KMS-11 (cell line): ENCODE measurements at regions not wholly inside any gene's neighbourhood (a gene's known extent, or its start where the extent isn't known, plus 50 kb on each side); places are given as distances from the start of the nearest gene placed in this dataset.

ENCODE experiments used
- H2AFZ ChIP-seq: fragments of 200-600 bp; sonication (generic); 2 replicates; pipeline ENCODE4 v1.6.1; 2016; ENCODE audit warnings: antibody characterized with exemption, mixed run types, low read depth
- H3K27ac ChIP-seq: fragments of 200-600 bp; sonication (generic); 2 replicates; pipeline ENCODE4 v1.6.1; 2016; ENCODE audit warnings: mild to moderate bottlenecking, mixed run types
- H3K27me3 ChIP-seq: fragments of 200-600 bp; sonication (generic); 2 replicates; pipeline ENCODE4 v1.6.1; 2017; ENCODE audit warnings: mild to moderate bottlenecking, low read depth, mixed run types, moderate library complexity; ENCODE audit not compliant: insufficient read depth
- H3K36me3 ChIP-seq: fragments of 200-600 bp; sonication (generic); 2 replicates; pipeline ENCODE4 v1.6.1; 2017; ENCODE audit warnings: mild to moderate bottlenecking, mixed run types; ENCODE audit not compliant: insufficient read depth
- H3K4me1 ChIP-seq: fragments of 200-600 bp; sonication (generic); 2 replicates; pipeline ENCODE4 v1.6.1; 2016; ENCODE audit warnings: mild to moderate bottlenecking, low read depth, mixed run types; ENCODE audit not compliant: poor library complexity, severe bottlenecking
- H3K4me2 ChIP-seq: fragments of 200-600 bp; sonication (generic); 2 replicates; pipeline ENCODE4 v1.7.0; 2016; ENCODE audit warnings: mild to moderate bottlenecking, mixed run types
- H3K4me3 ChIP-seq: fragments of 200-600 bp; sonication (generic); IDR thresholded peaks from 2 replicates; pipeline ENCODE4 v1.6.1; 2017; ENCODE audit warnings: low read depth, low read length, mixed read lengths; ENCODE audit not compliant: insufficient read depth
- H3K79me2 ChIP-seq: fragments of 200-600 bp; sonication (generic); 2 replicates; pipeline ENCODE4 v1.6.1; 2016; ENCODE audit warnings: low read depth, mixed run types; ENCODE audit not compliant: insufficient read depth
- H3K9ac ChIP-seq: fragments of 200-600 bp; sonication (generic); 2 replicates; pipeline ENCODE4 v1.6.1; 2016; ENCODE audit warnings: mild to moderate bottlenecking, mixed run types
- H4K20me1 ChIP-seq: fragments of 200-600 bp; sonication (generic); 2 replicates; pipeline ENCODE4 v1.6.1; 2016; ENCODE audit warnings: mild to moderate bottlenecking, mixed run types; ENCODE audit not compliant: insufficient read depth
- CTCF ChIP-seq: fragments of 200-600 bp; sonication (generic); conservative IDR thresholded peaks from 2 replicates; pipeline ENCODE4 v1.6.1; 2017; ENCODE audit warnings: low read depth, mild to moderate bottlenecking, antibody characterized with exemption, low read length, moderate library complexity, mixed read lengths

GRCh38 chr5:142259758-142260157 lies 65.1 kb downstream of the SPRY4 start:
- no peak overlapping the region for H3K9ac ChIP-seq
- no peak for TF ChIP-seq CTCF
- no peak overlapping the region for H3K4me3 ChIP-seq
- no peak overlapping the region for H2AFZ ChIP-seq
- no peaks in the 10 kb centered on the region for H3K27me3 ChIP-seq
- H3K36me3 ChIP-seq, result no peaks in the 10 kb centered on the region
- no peaks in the 10 kb centered on the region for H3K4me1 ChIP-seq
- H3K27ac ChIP-seq, result no peak overlapping the region
- H4K20me1 ChIP-seq, result no peaks in the 10 kb centered on the region
- H3K79me2 ChIP-seq, result no peaks in the 10 kb centered on the region
- no peak overlapping the region for H3K4me2 ChIP-seq

DNA sequence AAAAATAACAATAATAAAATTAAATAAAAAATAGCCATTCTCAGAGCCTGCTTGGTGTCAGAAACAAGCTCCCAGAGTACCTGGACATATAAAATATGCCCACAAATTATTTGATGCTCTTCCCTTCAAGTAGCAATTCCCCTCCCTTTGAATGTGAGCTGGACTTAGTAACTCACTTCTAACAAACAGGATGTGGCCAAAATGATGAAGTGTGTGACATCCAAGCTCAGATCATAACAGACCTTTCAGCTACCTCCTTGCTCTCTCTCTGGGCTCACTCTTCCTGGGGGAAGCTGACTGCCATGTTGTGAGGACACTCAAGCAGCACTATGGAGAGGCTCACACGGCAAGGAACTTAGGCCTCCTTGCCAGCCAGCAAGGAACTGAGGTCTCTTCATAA lies 69.0 kb downstream of the SPRY4 start:
- Histone ChIP-seq H3K4me2 (no peak overlapping the region), H3K27ac (no peak overlapping the region), H3K36me3 (no peaks in the 10 kb centered on the region), H3K4me1 (no peaks in the 10 kb centered on the region), H3K4me3 (no peak overlapping the region), H2AFZ (no peak overlapping the region), H4K20me1 (no peaks in the 10 kb centered on the region), H3K27me3 (no peaks in the 10 kb centered on the region), H3K9ac (no peak overlapping the region), H3K79me2 (no peaks in the 10 kb centered on the region)
- TF ChIP-seq CTCF, result no peak

DNA sequence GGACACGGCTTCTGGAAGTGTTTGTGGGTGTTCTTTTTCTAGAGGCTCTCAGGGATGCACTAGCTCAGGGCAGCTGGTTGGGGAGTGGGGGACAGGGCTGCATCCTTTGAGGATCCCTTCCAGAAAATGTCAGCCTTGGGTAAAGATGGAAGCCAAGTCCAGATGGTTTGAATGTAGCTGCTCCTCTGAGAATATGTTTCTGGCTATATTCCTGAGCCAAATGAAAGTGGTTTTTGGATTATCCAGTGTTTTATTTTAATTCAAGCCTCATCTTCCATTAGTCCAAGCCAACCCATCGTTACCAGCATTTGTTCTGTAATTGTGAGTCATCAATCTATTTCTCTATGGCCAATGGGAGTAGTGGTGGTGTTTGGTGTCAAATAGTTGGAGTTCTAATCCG lies 70.4 kb downstream of the SPRY4 start:
- no peak overlapping the region for H3K9ac ChIP-seq
- H3K27ac ChIP-seq, result no peak overlapping the region
- no peak overlapping the region for H2AFZ ChIP-seq
- no peaks in the 10 kb centered on the region for H3K27me3 ChIP-seq
- no peak overlapping the region for H3K4me3 ChIP-seq
- no peak for TF ChIP-seq CTCF
- no peaks in the 10 kb centered on the region for H3K4me1 ChIP-seq
- H3K4me2 ChIP-seq, result no peak overlapping the region
- H3K79me2 ChIP-seq, result no peaks in the 10 kb centered on the region
- H3K36me3 ChIP-seq, result no peaks in the 10 kb centered on the region
- H4K20me1 ChIP-seq, result no peaks in the 10 kb centered on the region

GRCh38 chr5:142253938-142254337 lies 70.9 kb downstream of the SPRY4 start:
- H2AFZ ChIP-seq, result no peak overlapping the region
- H3K4me3 ChIP-seq, result no peak overlapping the region
- no peaks in the 10 kb centered on the region for H4K20me1 ChIP-seq
- no peak for TF ChIP-seq CTCF
- no peaks in the 10 kb centered on the region for H3K4me1 ChIP-seq
- H3K27ac ChIP-seq, result no peak overlapping the region
- no peaks in the 10 kb centered on the region for H3K79me2 ChIP-seq
- H3K4me2 ChIP-seq, result no peak overlapping the region
- H3K27me3 ChIP-seq, result no peaks in the 10 kb centered on the region
- H3K9ac ChIP-seq, result no peak overlapping the region
- no peaks in the 10 kb centered on the region for H3K36me3 ChIP-seq

DNA sequence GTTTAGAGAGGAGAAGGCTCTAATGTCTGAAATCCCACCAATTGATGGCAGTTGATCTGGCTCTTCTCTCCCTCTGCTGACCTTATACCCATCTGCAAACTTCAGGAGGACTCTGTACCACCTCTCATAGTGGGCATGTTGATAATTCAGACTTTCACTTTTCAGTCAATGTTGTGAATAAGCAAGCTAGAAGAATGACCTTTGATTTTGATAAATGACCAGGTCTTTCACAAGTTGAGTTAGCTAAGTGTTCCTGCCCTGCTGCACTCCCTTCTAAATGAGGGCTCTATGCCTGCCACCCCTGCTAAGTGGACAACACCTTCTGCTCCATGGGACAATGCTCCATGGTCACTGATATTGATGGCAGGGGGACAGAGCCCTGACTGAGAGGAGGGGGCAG lies 74.7 kb downstream of the SPRY4 start:
- no peak overlapping the region for H2AFZ ChIP-seq
- H3K4me2 ChIP-seq, result no peak overlapping the region
- no peak for TF ChIP-seq CTCF
- no peak overlapping the region for H3K9ac ChIP-seq
- H3K4me3 ChIP-seq, result no peak overlapping the region
- no peaks in the 10 kb centered on the region for H4K20me1 ChIP-seq
- no peaks in the 10 kb centered on the region for H3K79me2 ChIP-seq
- no peak overlapping the region for H3K27ac ChIP-seq
- no peaks in the 10 kb centered on the region for H3K36me3 ChIP-seq
- no peaks in the 10 kb centered on the region for H3K27me3 ChIP-seq
- H3K4me1 ChIP-seq, result no peaks in the 10 kb centered on the region
